HepG2 (cell line): ENCODE measurements at regions not wholly inside any gene's neighbourhood (a gene's known extent, or its start where the extent isn't known, plus 50 kb on each side); places are given as distances from the start of the nearest gene placed in this dataset.

Source experiments
- ATAC-seq: fragments of 200-7000 bp; cut with Tn5 transposase; 3 replicates; pipeline ENCODE4 v1.9.1; 2020; ENCODE audit warnings: mild to moderate bottlenecking, moderate library complexity
- BruUV-seq: library from RNA; stranded (reverse); fragments of 400-500 nt; replicated peaks from 2 replicates; lab custom pipeline; 2021; lab: Mats Ljungman, UMichigan
- CTCF ChIA-PET: fragments of 300-600 bp; formaldehyde crosslinking; extraction: SDS; loops from one replicate; lab custom pipeline; 2021; ENCODE audit warnings: low total read pairs, inconsistent platforms, low intra/inter-chr PET ratio; lab: Yijun Ruan, JAX
- POLR2A ChIA-PET: fragments of 350-600 bp; sonication (Branson Sonifier 250); formaldehyde crosslinking; loops from one replicate; lab custom pipeline; 2020; ENCODE audit warnings: antibody characterized with exemption, inconsistent platforms; lab: Yijun Ruan, JAX
- DNase-seq: peaks from one replicate; pipeline ENCODE4 v3.0.0-alpha.2; 2015; ENCODE audit warnings: low spot score
- FAIRE-seq: peaks from 3 replicates; lab custom pipeline; 2011; peaks lifted over from hg19 to GRCh38; lab: Jason Lieb, UNC
- H2AFZ ChIP-seq: one replicate; pipeline ENCODE4 v1.6.1; 2011; ENCODE audit warnings: low read length, inconsistent platforms
- H3K27ac ChIP-seq: fragments of 300-600 bp; 3 replicates; pipeline ENCODE4 v1.8.0; 2011; ENCODE audit warnings: mixed run types, mild to moderate bottlenecking, mixed read lengths, low read length, inconsistent platforms; ENCODE audit not compliant: insufficient read depth; ENCODE audit errors: extremely low read length
- H3K27me3 ChIP-seq, 2 experiments: fragments of 200-600 bp in 1 of 2; 2 replicates in 1 of 2; 3 replicates in 1 of 2; pipeline versions ENCODE4 v1.6.0 to v1.8.0; 2011; ENCODE audit warnings: low read length in 2 of 2, mild to moderate bottlenecking in 2 of 2, moderate library complexity in 2 of 2, inconsistent platforms in 1 of 2; ENCODE audit not compliant: insufficient read depth in 2 of 2, control insufficient read depth in 1 of 2
- H3K36me3 ChIP-seq, 2 experiments: fragments of 200-600 bp in 1 of 2; replicated peaks in 1 of 2; 2 replicates in 1 of 2; 3 replicates in 1 of 2; pipeline versions ENCODE4 v1.5.1 to v1.8.0; 2011; ENCODE audit warnings: low read length in 2 of 2, inconsistent platforms in 1 of 2; ENCODE audit not compliant: insufficient read depth in 2 of 2, control insufficient read depth in 1 of 2
- H3K4me1 ChIP-seq: 2 replicates; pipeline ENCODE4 v1.5.1; 2012; ENCODE audit warnings: low read length, inconsistent platforms; ENCODE audit not compliant: insufficient read depth
- H3K4me2 ChIP-seq: 2 replicates; pipeline ENCODE4 v1.6.0; 2011; ENCODE audit warnings: low read depth, low read length, inconsistent platforms
- H3K4me3 ChIP-seq, 3 experiments: fragments of 200-600 bp in 1 of 3; sonication (generic), shearing (Covaris generic) in 1 of 3; replicated peaks in 1 of 3; 2 replicates each; pipeline ENCODE4 v1.5.1; 2011 to 2016; ENCODE audit warnings: low read length in 3 of 3, inconsistent platforms in 2 of 3, low read depth in 2 of 3, mild to moderate bottlenecking in 2 of 3, control low read depth in 1 of 3, mixed read lengths in 1 of 3; ENCODE audit not compliant: insufficient read depth in 1 of 3
- H3K79me2 ChIP-seq: one replicate; pipeline ENCODE4 v1.6.1; 2011; ENCODE audit warnings: low read length, inconsistent platforms; ENCODE audit not compliant: insufficient read depth
- H3K9ac ChIP-seq: 2 replicates; pipeline ENCODE4 v1.6.0; 2011; ENCODE audit warnings: mild to moderate bottlenecking, low read depth, low read length, inconsistent platforms; ENCODE audit not compliant: insufficient read depth
- H3K9me3 ChIP-seq: 2 replicates; pipeline ENCODE4 v1.5.1; 2012; ENCODE audit warnings: mild to moderate bottlenecking, low read length
- H4K20me1 ChIP-seq: 2 replicates; pipeline ENCODE4 v1.6.0; 2011; ENCODE audit warnings: inconsistent platforms, mild to moderate bottlenecking, low read length, moderate library complexity; ENCODE audit not compliant: insufficient read depth
- ATF1 ChIP-seq: IDR thresholded peaks from 2 replicates; pipeline ENCODE4 v1.6.1; 2016; ENCODE audit warnings: mild to moderate bottlenecking, control low read depth
- BORCS8-MEF2B ChIP-seq: sonication (generic); formaldehyde crosslinking; IDR thresholded peaks from 2 replicates; pipeline ENCODE4 v1.8.0; 2022; ENCODE audit warnings: mild to moderate bottlenecking, missing genetic modification reagents
- CHCHD3 ChIP-seq: sonication (generic); formaldehyde crosslinking; IDR thresholded peaks from 2 replicates; pipeline ENCODE4 v1.8.0; 2022; ENCODE audit warnings: mild to moderate bottlenecking, missing genetic modification reagents, moderate library complexity
- GLI4 ChIP-seq: sonication (generic); formaldehyde crosslinking; IDR thresholded peaks from 2 replicates; pipeline ENCODE4 v1.5.1; 2020; ENCODE audit warnings: missing genetic modification reagents, mild to moderate bottlenecking, moderate library complexity, borderline replicate concordance
- MAZ ChIP-seq, 2 experiments: sonication (generic) in 1 of 2; formaldehyde crosslinking in 1 of 2; IDR thresholded peaks; 2 replicates each; pipeline versions ENCODE4 v1.5.0 to v1.6.1; 2012 to 2020; ENCODE audit warnings: low read depth in 2 of 2, mild to moderate bottlenecking in 2 of 2, borderline replicate concordance in 1 of 2, improper control_type of control experiment in 1 of 2, low read length in 1 of 2, missing genetic modification reagents in 1 of 2, moderate library complexity in 1 of 2
- SATB2 ChIP-seq: sonication (generic); formaldehyde crosslinking; IDR thresholded peaks from 2 replicates; pipeline ENCODE4 v1.5.0; 2020; ENCODE audit warnings: missing genetic modification reagents
- ZNF224 ChIP-seq: sonication (generic); formaldehyde crosslinking; IDR thresholded peaks from 2 replicates; pipeline ENCODE4 v1.5.0; 2020; ENCODE audit warnings: mild to moderate bottlenecking, missing genetic modification reagents
- ZNF230 ChIP-seq: sonication (generic); formaldehyde crosslinking; IDR thresholded peaks from 2 replicates; pipeline ENCODE4 v1.4.0; 2020; ENCODE audit warnings: mild to moderate bottlenecking, missing genetic modification reagents
- ZNF33A ChIP-seq: sonication (generic); formaldehyde crosslinking; IDR thresholded peaks from 2 replicates; pipeline ENCODE4 v1.5.1; 2020; ENCODE audit warnings: missing genetic modification reagents, mild to moderate bottlenecking, moderate library complexity, borderline replicate concordance
- ZNF850 ChIP-seq: sonication (generic); formaldehyde crosslinking; conservative IDR thresholded peaks from 2 replicates; pipeline ENCODE4 v1.9.0; 2021; ENCODE audit warnings: mild to moderate bottlenecking, missing genetic modification reagents
- WGBS: methylation state at CpG from one replicate; pipeline ENCODE4 v1.1.6; 2017; ENCODE audit warnings: low lambda C conversion rate; 5-methylcytosine and 5-hydroxymethylcytosine counted together
- in situ Hi-C: cut with HindIII; loops from 2 replicates; pipeline ENCODE4 v1.10.0; 2017; ENCODE audit warnings: low pct_unique_long_range_greater_than_20kb; ENCODE audit not compliant: extremely low pct_ligation_motif_present
- intact Hi-C: fragments of 100-400 bp; cut with micrococcal nuclease; formaldehyde crosslinking; loops from one replicate; pipeline ENCODE4 v1.10.0; 2022; ENCODE audit not compliant: unreplicated experiment

- ChIA-PET POLR2A (no interaction called here), CTCF (no interaction called here)
- in situ Hi-C loops = no loop called here
- under 1% methylated on average over 7 of the region's 7 CpGs for WGBS
- Histone ChIP-seq H3K27ac (no peak overlapping the region), H3K79me2 (no peaks in the 10 kb centered on the region), H3K4me2 (no peak overlapping the region), H3K9me3 (no peaks in the 10 kb centered on the region), H4K20me1 (no peaks in the 10 kb centered on the region), H2AFZ (no peak overlapping the region), H3K4me1 (no peaks in the 10 kb centered on the region)
- FAIRE-seq (no peak), ATAC-seq (no peak)
- no TSS peak for BruUV-seq
- intact Hi-C loops = no loop called here
- TF ChIP-seq GLI4 = no peak
- no peak for TF ChIP-seq SATB2
- no peak for TF ChIP-seq BORCS8-MEF2B (CRISPR knock-in tag)
- TF ChIP-seq ZNF33A (CRISPR knock-in tag) = no peak
- TF ChIP-seq CHCHD3 (CRISPR knock-in tag) = no peak
- no peak for TF ChIP-seq ATF1
- no peak for TF ChIP-seq ZNF230 (CRISPR knock-in tag)
- TF ChIP-seq MAZ (IDR thresholded peaks at IDR 0.05; ENCODE audit: borderline replicate concordance, low read depth, low read length) = no peak
- no peak for TF ChIP-seq MAZ (CRISPR knock-in tag; IDR thresholded peaks at IDR 0.05; ENCODE audit: low read depth)
- no peak for TF ChIP-seq ZNF850 (CRISPR knock-in tag)
- no peak for TF ChIP-seq ZNF224
- TF ChIP-seq, all 625 proteins: peak for 0
- Histone ChIP-seq H3K36me3 (no peaks in the 10 kb centered on the region), H3K4me3 (no peak overlapping the region), H3K27me3 (no peaks in the 10 kb centered on the region; a peak in 1 of 5 replicates), H3K9ac (no peak overlapping the region)
- DNase-seq = no peak
Observed at GRCh38 chr5:58076483-58077257, 383.2 kb downstream of the PLK2 start.
